ENCODE measurements at regions not wholly inside any gene's neighbourhood (a gene's known extent, or its start where the extent isn't known, plus 50 kb on each side); places are given as distances from the start of the nearest gene placed in this dataset.
"Not testable (repeated sequence)": the region's sequence is repeated elsewhere in the genome, so short reads cannot be mapped to it uniquely, and the experiment has no call there.

- DNase-seq = no peak
These were observed 915.9 kb downstream of the PLA2G4A start for GRCh38 chr1:187744665-187745064.

- no peak for DNase-seq
These were observed 926.8 kb downstream of the PLA2G4A start for GRCh38 chr1:187755536-187755935.

DNA sequence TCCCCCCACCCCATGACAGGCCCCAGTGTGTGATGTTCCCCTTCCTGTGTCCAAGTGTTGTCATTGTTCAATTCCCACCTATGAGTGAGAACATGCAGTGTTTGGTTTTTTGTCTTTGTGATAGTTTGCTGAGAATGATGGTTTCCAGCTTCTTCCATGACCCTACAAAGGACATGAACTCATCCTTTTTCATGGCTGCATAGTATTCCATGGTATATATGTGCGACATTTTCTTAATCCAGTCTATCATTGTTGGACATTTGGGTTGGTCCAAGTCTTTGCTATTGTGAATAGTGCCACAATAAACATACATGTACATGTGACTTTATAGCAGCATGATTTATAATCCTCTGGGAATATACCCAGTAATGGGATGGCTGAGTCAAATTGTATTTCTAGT is 927.9 kb downstream of the PLA2G4A start:
- DNase-seq = not testable (repeated sequence)

GRCh38 chr1:187759825-187760333 is 931.1 kb downstream of the PLA2G4A start:
- DNase-seq = no peak

- DNase-seq = no peak
These were observed 933.4 kb downstream of the PLA2G4A start for GRCh38 chr1:187762118-187762517.

DNA sequence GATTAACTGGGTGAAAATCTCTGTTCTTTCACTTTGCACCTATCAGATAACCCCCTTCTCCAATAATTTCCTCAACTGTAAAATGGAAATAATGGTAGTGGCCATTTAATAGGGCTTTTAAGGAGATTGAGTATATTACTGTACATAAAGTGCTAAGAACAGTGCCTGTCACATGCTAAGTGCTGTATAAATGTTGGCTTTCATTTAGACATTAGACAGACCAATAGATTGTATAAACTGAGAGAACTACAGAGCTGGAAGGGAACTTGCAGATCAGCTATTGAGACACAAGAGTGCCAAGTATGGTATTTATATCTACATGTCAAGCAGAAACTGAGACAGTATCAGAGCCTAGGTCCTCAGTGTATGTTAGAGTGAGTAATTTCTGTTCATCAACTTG is 934.7 kb downstream of the PLA2G4A start:
- DNase-seq = no peak

DNA sequence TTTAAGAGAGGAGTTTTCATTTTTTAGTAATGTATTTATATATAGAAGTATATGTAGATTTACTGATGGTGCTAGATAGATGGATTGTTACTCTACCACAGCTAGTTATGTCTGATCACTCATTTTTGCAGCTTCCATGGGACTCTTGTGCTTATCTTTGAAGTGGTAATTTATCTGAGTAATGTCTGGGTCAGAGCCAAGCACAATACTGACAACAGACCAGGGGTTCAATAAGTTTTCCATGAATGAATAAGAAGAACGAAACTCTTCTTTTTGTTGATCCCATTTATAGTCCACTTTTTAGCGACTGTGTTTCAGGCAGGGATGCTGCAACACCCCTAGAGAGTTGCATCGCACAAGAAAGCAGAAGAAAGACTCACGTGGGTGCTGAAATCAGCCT is 935.2 kb downstream of the PLA2G4A start:
- DNase-seq = no peak

DNA sequence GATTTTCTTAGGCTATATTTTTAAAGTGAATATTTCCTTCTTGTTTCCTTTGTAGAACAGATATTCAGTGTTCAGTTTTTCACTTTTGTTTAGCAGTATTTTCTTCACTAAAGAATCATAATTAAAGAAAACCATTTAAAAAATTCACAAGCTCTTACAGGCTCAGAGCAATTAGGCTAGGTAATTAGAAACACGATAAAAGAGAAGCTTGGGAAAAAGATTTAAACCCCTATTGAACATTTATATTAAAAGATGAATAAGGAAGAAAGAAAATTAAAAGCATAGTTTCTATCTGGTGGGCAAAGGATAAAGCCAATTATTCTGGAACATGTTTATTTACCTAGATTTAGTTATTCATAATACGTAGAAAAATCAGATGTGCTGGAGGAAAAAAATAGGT is 942.6 kb downstream of the PLA2G4A start:
- no peak for DNase-seq

- no peak for DNase-seq
These were observed 944.4 kb downstream of the PLA2G4A start for GRCh38 chr1:187773168-187773567.

- no peak for DNase-seq
These were observed 959.0 kb downstream of the PLA2G4A start for GRCh38 chr1:187787736-187788135.

DNA sequence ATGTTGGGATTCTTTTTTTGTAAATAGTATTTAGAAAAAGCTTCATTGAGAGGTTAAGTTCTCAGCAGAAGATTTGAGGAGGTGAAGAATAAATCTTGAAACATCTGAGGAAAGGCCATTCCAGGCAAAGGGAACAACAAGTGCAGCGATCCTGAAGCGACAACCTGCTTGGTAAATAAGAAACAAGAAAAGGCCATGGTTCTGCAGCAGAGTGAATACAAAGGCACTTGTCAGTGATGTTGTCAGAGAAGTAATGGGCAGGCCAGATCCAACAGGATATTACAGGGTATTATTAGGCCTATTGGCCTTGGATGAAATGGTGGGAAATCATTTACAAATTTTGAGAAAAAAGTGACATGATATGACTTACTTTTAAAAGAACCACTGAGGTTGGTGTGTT is 960.0 kb downstream of the PLA2G4A start:
- no peak for DNase-seq

DNA sequence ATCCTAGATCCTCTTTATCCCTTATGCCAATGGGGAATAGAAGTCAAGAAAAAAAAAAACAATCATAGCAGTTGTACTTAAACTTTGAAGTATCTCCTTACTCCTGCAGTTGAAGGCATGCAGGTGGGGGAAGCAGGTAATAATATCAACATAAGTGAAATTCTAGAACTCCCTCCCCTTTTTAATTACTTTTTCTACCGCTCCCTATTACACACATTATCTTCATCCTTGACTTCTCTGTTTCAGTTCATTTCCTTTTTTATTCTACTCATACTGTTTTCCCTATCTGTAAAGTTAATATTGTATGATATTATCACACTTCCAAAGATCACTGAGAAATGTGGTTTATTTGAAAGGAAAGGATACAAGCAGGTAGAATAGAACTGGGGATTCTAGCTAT is 962.0 kb downstream of the PLA2G4A start:
- DNase-seq = no peak

GRCh38 chr1:187794561-187794960 is 965.8 kb downstream of the PLA2G4A start:
- no peak for DNase-seq

DNA sequence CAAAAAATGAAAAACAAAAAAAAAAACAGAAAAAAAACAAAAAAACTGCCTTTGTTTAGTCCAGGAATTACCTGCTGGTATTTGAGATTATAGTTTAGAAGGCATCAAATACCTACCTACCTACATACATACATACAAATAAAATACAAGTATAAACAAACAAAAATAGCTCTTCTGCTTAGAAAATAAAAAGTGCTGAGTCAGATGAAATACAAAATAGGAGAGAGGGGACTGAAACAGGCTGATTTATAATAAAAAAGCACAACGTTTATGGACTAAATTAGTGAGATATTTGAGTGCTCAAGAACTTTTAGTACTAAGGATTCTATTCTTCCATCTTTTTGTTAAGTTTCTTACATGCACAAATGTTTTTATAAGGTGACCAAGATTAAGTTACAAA is 980.8 kb downstream of the PLA2G4A start:
- DNase-seq = no peak

DNA sequence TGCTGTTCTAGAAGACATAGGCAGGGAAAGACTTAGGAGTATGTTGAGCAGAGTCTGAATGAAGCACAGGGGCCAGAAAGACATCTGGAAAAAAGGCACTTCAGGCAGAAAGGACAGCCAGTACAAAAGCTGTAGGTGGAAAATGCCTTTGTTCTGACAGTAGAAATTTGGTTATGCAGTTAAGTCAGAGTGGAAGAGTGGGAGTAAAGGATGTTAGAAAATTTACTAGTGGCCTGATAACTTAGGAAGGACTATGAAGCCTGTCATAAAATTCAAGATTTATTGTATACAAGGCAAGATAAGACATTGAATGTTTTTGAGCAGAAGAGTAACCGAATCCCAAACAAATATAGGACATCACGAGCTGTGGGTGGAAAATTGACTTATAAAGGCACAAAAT is 987.9 kb downstream of the PLA2G4A start:
- no peak for DNase-seq

DNA sequence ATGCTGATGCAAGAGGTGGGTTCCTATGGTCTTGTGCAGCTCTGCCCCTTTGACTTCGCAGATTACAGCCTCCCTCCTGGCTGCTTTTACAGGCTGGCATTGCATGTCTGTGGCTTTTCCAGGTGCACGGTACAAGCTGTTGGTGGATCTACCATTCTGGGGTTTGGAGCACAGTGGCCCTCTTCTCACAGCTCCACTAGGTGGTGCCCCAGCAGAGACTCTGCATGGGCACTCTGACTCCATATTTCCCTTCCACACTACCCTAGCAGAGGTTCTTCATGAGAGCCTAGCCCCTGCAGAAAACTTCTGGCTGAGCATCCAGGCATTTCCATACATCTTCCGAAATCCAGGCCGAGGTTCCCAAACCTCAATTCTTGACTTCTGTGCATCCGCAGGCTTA is 989.0 kb downstream of the PLA2G4A start:
- DNase-seq = no peak

DNA sequence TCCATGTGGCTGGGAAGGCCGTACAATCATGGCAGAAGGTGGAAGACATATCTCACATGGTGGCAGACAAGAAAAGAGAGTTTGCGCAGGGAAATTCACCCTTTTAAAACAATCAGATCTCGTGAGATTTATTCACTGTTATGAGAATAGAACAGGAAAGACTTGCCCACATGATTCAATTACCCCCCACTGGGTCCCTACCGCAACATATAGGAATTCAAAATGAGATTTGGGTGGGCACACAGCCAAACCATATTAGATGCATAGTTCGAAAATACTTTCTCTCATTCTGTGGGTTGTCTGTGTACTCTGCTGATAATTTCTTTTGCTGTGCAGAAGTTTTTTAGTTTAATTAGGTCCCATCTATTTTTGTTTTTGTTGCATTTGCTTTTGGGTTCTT is 990.3 kb downstream of the PLA2G4A start:
- DNase-seq = no peak

DNA sequence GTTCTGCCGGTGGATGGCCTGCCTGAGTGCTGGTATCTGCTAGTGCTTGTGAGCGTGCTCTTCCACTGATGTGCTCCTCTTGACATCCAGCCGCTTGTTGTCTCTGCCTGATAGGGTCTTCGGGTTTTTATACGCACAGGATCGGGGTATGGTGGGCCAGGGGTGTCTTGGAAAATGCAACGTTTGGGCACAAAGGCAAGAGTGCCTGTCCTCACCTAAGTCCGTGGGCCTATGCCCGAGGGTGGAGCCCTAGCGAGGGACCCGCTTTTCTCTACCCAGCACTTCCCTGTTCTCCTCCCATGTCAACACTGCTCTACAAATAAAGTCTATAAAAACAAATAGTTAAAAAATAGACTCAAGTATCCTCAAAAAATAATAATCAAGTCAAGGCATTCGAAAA is 1007.8 kb downstream of the PLA2G4A start:
- no peak for DNase-seq

- DNase-seq = no peak
These were observed 1009.0 kb downstream of the PLA2G4A start for GRCh38 chr1:187837787-187838186.

DNA sequence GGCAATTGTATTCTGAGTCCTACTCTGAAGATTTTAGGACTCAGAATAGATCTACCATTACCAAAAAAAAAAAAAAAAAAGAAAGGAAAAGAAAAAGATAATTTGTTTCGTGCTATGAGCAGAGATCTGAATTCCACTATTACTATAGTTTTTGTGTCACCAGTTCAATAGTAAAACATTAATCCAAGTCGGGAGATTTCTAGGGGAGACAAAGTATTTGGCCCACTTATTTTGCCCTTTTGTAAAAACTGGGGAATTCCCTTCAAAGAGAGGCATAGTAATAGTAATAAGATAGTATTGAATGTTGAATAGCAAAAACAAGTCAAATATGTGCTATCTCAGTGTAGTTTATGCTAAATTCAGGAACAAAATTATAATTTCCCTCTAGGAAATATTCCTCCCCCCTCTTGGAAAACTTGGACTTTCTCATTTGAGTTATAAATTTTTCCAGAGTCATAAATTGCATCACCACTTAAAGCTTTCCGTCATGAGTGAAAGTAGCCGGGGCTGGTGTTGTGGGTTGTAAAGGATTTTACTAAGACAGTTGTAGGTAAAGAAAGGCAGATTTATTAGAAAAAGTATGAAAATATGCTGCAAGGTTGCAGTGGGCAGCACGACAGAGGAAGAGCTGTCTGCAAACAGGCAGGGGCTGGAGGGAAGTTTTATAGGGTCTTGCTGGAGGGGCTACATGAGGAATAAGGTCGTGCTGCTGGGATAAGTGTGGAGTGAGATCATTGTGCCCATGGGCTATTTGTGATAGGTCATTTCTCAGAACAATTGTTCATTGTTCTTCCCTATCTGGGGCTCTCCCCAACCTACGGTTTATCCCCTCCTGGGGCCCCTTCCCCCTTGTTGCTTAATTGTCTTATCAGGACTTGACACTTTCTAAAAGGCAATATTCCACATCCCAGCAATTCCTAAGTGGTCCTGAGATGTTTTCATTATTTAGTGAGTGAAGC is 1009.9 kb downstream of the PLA2G4A start:
- no peak for DNase-seq

DNA sequence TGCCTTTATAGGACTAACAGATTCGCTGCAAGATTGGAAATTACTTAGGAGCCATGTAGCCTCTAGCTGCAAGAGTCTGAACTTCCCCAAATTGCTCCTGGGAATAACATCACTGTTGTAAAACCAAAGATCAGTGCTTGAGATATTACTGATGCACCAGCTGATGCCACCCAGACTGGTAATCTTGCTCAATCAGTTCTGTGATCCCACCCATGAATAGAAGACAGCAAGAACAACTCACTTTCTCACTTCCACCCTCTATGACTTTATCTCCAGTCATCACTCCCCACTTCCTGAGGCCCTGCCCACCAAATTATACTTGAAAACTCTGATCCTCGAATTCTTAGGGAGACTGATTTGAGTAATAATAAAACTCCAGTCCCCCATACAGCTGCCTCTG is 1011.1 kb downstream of the PLA2G4A start:
- DNase-seq = no peak

GRCh38 chr1:187840557-187840956 is 1011.8 kb downstream of the PLA2G4A start:
- DNase-seq = no peak

- no peak for DNase-seq
These were observed 1013.8 kb downstream of the PLA2G4A start for GRCh38 chr1:187842406-187843165.

DNA sequence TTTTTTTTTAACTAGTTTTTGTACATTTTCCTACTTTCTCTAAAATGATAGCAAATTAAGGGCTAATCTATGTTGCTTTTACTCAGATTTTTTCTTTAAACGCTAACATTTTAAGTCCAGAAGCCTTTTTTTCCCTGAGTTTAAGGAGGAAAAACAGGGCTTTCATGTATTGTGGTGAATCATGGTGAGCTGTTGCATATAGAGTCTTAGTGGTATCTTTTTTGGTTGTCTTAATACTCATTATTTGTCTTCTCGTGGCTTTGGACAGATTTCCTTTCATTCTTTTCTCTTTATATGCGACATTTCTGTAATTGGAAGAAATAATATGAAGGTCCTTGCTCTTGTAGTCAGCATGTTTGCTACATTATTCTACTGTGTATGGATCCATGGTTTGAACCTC is 1015.6 kb downstream of the PLA2G4A start:
- DNase-seq = no peak

Measured in AML-193 (cell line).